PC-3 (cell line): ENCODE measurements at regions not wholly inside any gene's neighbourhood (a gene's known extent, or its start where the extent isn't known, plus 50 kb on each side); places are given as distances from the start of the nearest gene placed in this dataset.

Experiments
- ATAC-seq: fragments of 200-7000 bp; cut with Tn5 transposase; 2 replicates; pipeline ENCODE4 v1.9.1; 2020; ENCODE audit warnings: mild to moderate bottlenecking, moderate library complexity
- BruUV-seq: library from RNA; stranded (reverse); fragments of 400-500 nt; replicated peaks from 2 replicates; lab custom pipeline; 2021; lab: Mats Ljungman, UMichigan
- CTCF ChIA-PET: fragments of 300-600 bp; sonication (Branson Sonifier 250); formaldehyde crosslinking; loops from one replicate; lab custom pipeline; 2022; ENCODE audit warnings: antibody characterized with exemption; lab: Charles Lee
- POLR2A ChIA-PET: fragments of 300-600 bp; sonication (Branson Sonifier 250); formaldehyde crosslinking; loops from one replicate; lab custom pipeline; 2022; ENCODE audit warnings: antibody characterized with exemption; ENCODE audit not compliant: unreplicated experiment; lab: Charles Lee
- DNase-seq: peaks from one replicate; pipeline ENCODE4 v3.0.0-alpha.2; 2015
- H2AFZ ChIP-seq: fragments of 300-600 bp; sonication (generic); 2 replicates; pipeline ENCODE4 v1.6.0; 2016; ENCODE audit warnings: antibody characterized with exemption, low read length
- H3F3A ChIP-seq: fragments of 300-600 bp; sonication (generic); one replicate; pipeline ENCODE4 v1.6.0; 2017; ENCODE audit warnings: antibody characterized with exemption, low read length, control low read depth, mild to moderate bottlenecking; ENCODE audit not compliant: unreplicated experiment
- H3K27ac ChIP-seq: fragments of 300-600 bp; sonication (generic); 2 replicates; pipeline ENCODE4 v1.5.1; 2016; ENCODE audit warnings: mild to moderate bottlenecking, low read length
- H3K27me3 ChIP-seq: fragments of 300-600 bp; sonication (generic); 2 replicates; pipeline ENCODE4 v1.6.1; 2016; ENCODE audit warnings: low read length, mixed read lengths
- H3K36me3 ChIP-seq: fragments of 300-600 bp; sonication (generic); 2 replicates; pipeline ENCODE4 v1.6.1; 2016; ENCODE audit warnings: low read depth, mixed run types, low read length, mixed read lengths
- H3K4me1 ChIP-seq: fragments of 300-600 bp; sonication (generic); 2 replicates; pipeline ENCODE4 v1.5.1; 2016; ENCODE audit warnings: low read length; ENCODE audit not compliant: insufficient read depth
- H3K4me2 ChIP-seq: fragments of 300-600 bp; sonication (generic); 2 replicates; pipeline ENCODE4 v1.6.0; 2016; ENCODE audit warnings: low read length
- H3K4me3 ChIP-seq: fragments of 300-600 bp; sonication (generic); 2 replicates; pipeline ENCODE4 v1.5.1; 2016; ENCODE audit warnings: mild to moderate bottlenecking, low read length, mixed read lengths
- H3K79me2 ChIP-seq: fragments of 300-600 bp; sonication (generic); 2 replicates; pipeline ENCODE4 v1.6.1; 2017; ENCODE audit warnings: low read length, mixed read lengths
- H3K9ac ChIP-seq: fragments of 300-600 bp; sonication (generic); 2 replicates; pipeline ENCODE4 v1.6.0; 2016; ENCODE audit warnings: mild to moderate bottlenecking, low read length
- H3K9me2 ChIP-seq: fragments of 300-600 bp; sonication (generic); replicated peaks from 2 replicates; pipeline ENCODE4 v1.6.1; 2016; ENCODE audit warnings: mixed run types, low read length, mixed read lengths
- H3K9me3 ChIP-seq: fragments of 300-600 bp; sonication (generic); 2 replicates; pipeline ENCODE4 v1.6.1; 2016; ENCODE audit warnings: low read length, mixed read lengths
- H4K20me1 ChIP-seq: fragments of 300-600 bp; sonication (generic); 2 replicates; pipeline ENCODE4 v1.6.1; 2016; ENCODE audit warnings: low read length, mixed read lengths
- CTCF ChIP-seq: fragments of 300-600 bp; sonication (generic); conservative IDR thresholded peaks from 2 replicates; pipeline ENCODE4 v1.5.1; 2017; ENCODE audit warnings: antibody characterized with exemption, low read depth, mild to moderate bottlenecking, low read length
- EZH2 ChIP-seq: fragments of 300-600 bp; sonication (generic); IDR thresholded peaks from one replicate; pipeline ENCODE4 v1.6.1; 2017; ENCODE audit warnings: antibody characterized with exemption, mild to moderate bottlenecking, low read length; ENCODE audit not compliant: unreplicated experiment
- EZH2phosphoT487 ChIP-seq: fragments of 300-600 bp; sonication (generic); IDR thresholded peaks from 2 replicates; pipeline ENCODE4 v1.6.1; 2018; ENCODE audit warnings: mild to moderate bottlenecking, antibody characterized with exemption, low read length, borderline replicate concordance
- intact Hi-C: fragments of 100-400 bp; cut with micrococcal nuclease; formaldehyde crosslinking; loops from 2 replicates; pipeline ENCODE4 v1.9.0; 2023

GRCh38 chr3:20916951-20917606 is 731.1 kb upstream of the SGO1 start:
- Histone ChIP-seq H2AFZ (no peak overlapping the region), H3K9ac (no peak overlapping the region), H3K27me3 (no peaks in the 10 kb centered on the region), H4K20me1 (no peaks in the 10 kb centered on the region), H3K4me2 (no peak overlapping the region), H3F3A (no peaks in the 10 kb centered on the region), H3K27ac (no peak overlapping the region), H3K4me1 (no peaks in the 10 kb centered on the region), H3K79me2 (no peaks in the 10 kb centered on the region), H3K36me3 (no peaks in the 10 kb centered on the region), H3K4me3 (no peak overlapping the region), H3K9me2 (no peaks in the 10 kb centered on the region), H3K9me3 (no peaks in the 10 kb centered on the region)
- no TSS peak for BruUV-seq
- TF ChIP-seq EZH2 (no peak), CTCF (no peak), EZH2phosphoT487 (no peak)
- POLR2A ChIA-PET: no interaction called here
- no peak for ATAC-seq
- DNase-seq: no peak
- intact Hi-C loops: no loop called here
- CTCF ChIA-PET: no interaction called here

GRCh38 chr3:20914310-20914709 is 728.3 kb upstream of the SGO1 start:
- peaks cover under 1% of the 10 kb centered on the region; the same call in 1 of the 2 replicates for H3K9me3 ChIP-seq
- no TSS peak for BruUV-seq
- ATAC-seq (no peak), DNase-seq (no peak)
- ChIA-PET CTCF (no interaction called here), POLR2A (no interaction called here)
- H4K20me1 ChIP-seq: no peaks in the 10 kb centered on the region
- H3K4me1 ChIP-seq: no peaks in the 10 kb centered on the region
- H3F3A ChIP-seq: no peaks in the 10 kb centered on the region
- no peaks in the 10 kb centered on the region for H3K27me3 ChIP-seq
- no peak overlapping the region for H3K9ac ChIP-seq
- intact Hi-C loops: no loop called here
- H3K4me2 ChIP-seq: no peak overlapping the region
- no peak overlapping the region for H3K27ac ChIP-seq
- H3K4me3 ChIP-seq: no peak overlapping the region
- H3K36me3 ChIP-seq: no peaks in the 10 kb centered on the region
- TF ChIP-seq EZH2phosphoT487 (no peak), EZH2 (no peak), CTCF (no peak)
- H3K79me2 ChIP-seq: no peaks in the 10 kb centered on the region
- no peaks in the 10 kb centered on the region for H3K9me2 ChIP-seq
- H2AFZ ChIP-seq: no peak overlapping the region

GRCh38 chr3:20912406-20912805 is 726.4 kb upstream of the SGO1 start:
- no peaks in the 10 kb centered on the region for H3K79me2 ChIP-seq
- no peak overlapping the region for H3K4me3 ChIP-seq
- TF ChIP-seq CTCF (no peak), EZH2 (no peak), EZH2phosphoT487 (no peak)
- no peaks in the 10 kb centered on the region for H3K9me2 ChIP-seq
- intact Hi-C loops: no loop called here
- no peaks in the 10 kb centered on the region for H3F3A ChIP-seq
- CTCF ChIA-PET: no interaction called here
- no peaks in the 10 kb centered on the region for H3K36me3 ChIP-seq
- peaks cover 5% of the 10 kb centered on the region; the same call in 1 of the 2 replicates for H3K9me3 ChIP-seq
- no peaks in the 10 kb centered on the region for H4K20me1 ChIP-seq
- no peaks in the 10 kb centered on the region for H3K4me1 ChIP-seq
- ATAC-seq (no peak), DNase-seq (no peak)
- H2AFZ ChIP-seq: no peak overlapping the region
- H3K9ac ChIP-seq: no peak overlapping the region
- H3K4me2 ChIP-seq: no peak overlapping the region
- no peak overlapping the region for H3K27ac ChIP-seq
- no peaks in the 10 kb centered on the region for H3K27me3 ChIP-seq
- no TSS peak for BruUV-seq
- POLR2A ChIA-PET: no interaction called here
